ENCODE measurements at regions not wholly inside any gene's neighbourhood (a gene's known extent, or its start where the extent isn't known, plus 50 kb on each side); places are given as distances from the start of the nearest gene placed in this dataset.

GRCh38 chr2:13572466-13572865 is 855.7 kb downstream of the TRIB2 start:
- no peak for DNase-seq
- intact Hi-C loops (cut with DNase I): no loop called here
- no peak for ATAC-seq (ENCODE audit: poor library complexity)

GRCh38 chr2:13574831-13575230 is 858.1 kb downstream of the TRIB2 start:
- intact Hi-C loops (cut with DNase I): no loop called here
- no peak for DNase-seq
- no peak for ATAC-seq (ENCODE audit: poor library complexity)

GRCh38 chr2:13576406-13577036 is 859.8 kb downstream of the TRIB2 start:
- DNase-seq: no peak
- ATAC-seq (ENCODE audit: poor library complexity): no peak
- intact Hi-C loops (cut with DNase I): no loop called here

GRCh38 chr2:13578547-13578946 is 861.8 kb downstream of the TRIB2 start:
- no peak for DNase-seq
- intact Hi-C loops (cut with DNase I): no loop called here
- no peak for ATAC-seq (ENCODE audit: poor library complexity)

- no peak for ATAC-seq (ENCODE audit: poor library complexity)
- DNase-seq: no peak
- intact Hi-C loops (cut with DNase I): no loop called here
Observed at GRCh38 chr2:13581471-13581870, 864.7 kb downstream of the TRIB2 start.

- ATAC-seq (ENCODE audit: poor library complexity): no peak
- no peak for DNase-seq
- intact Hi-C loops (cut with DNase I): no loop called here
Observed at GRCh38 chr2:13583609-13584008, 866.9 kb downstream of the TRIB2 start.

- DNase-seq: no peak
- intact Hi-C loops (cut with DNase I): no loop called here
- no peak for ATAC-seq (ENCODE audit: poor library complexity)
Observed at GRCh38 chr2:13584020-13584419, 867.3 kb downstream of the TRIB2 start.

GRCh38 chr2:13585732-13586131 is 869.0 kb downstream of the TRIB2 start:
- intact Hi-C loops (cut with DNase I): no loop called here
- no peak for DNase-seq

GRCh38 chr2:13596233-13596632 is 879.5 kb downstream of the TRIB2 start:
- intact Hi-C loops (cut with DNase I): no loop called here
- ATAC-seq (ENCODE audit: poor library complexity): no peak
- DNase-seq: no peak

More at GRCh38 chr2:13585732-13586131, 869.0 kb downstream of the TRIB2 start:
- no peak for ATAC-seq (ENCODE audit: poor library complexity)

GRCh38 chr2:13597176-13597575 is 880.4 kb downstream of the TRIB2 start:
- no peak for ATAC-seq (ENCODE audit: poor library complexity)
- intact Hi-C loops (cut with DNase I): no loop called here
- DNase-seq: no peak

- DNase-seq (no peak), ATAC-seq (ENCODE audit: poor library complexity) (no peak)
- intact Hi-C loops (cut with DNase I): no loop called here
Observed at GRCh38 chr2:13601506-13601905, 884.8 kb downstream of the TRIB2 start.

- no peak for ATAC-seq (ENCODE audit: poor library complexity)
- intact Hi-C loops (cut with DNase I): no loop called here
- DNase-seq: no peak
Observed at GRCh38 chr2:13604951-13605661, 888.4 kb downstream of the TRIB2 start.

GRCh38 chr2:13607139-13607538 is 890.4 kb downstream of the TRIB2 start:
- ATAC-seq (ENCODE audit: poor library complexity): no peak

GRCh38 chr2:13611939-13612338 is 895.2 kb downstream of the TRIB2 start:
- DNase-seq (no peak), ATAC-seq (ENCODE audit: poor library complexity) (no peak)
- intact Hi-C loops (cut with DNase I): no loop called here

More at GRCh38 chr2:13607139-13607538, 890.4 kb downstream of the TRIB2 start:
- DNase-seq: no peak
- intact Hi-C loops (cut with DNase I): no loop called here

- ATAC-seq (ENCODE audit: poor library complexity) (no peak), DNase-seq (no peak)
- intact Hi-C loops (cut with DNase I): no loop called here
Observed at GRCh38 chr2:13616059-13616458, 899.3 kb downstream of the TRIB2 start.

GRCh38 chr2:13616616-13617015 is 899.9 kb downstream of the TRIB2 start:
- intact Hi-C loops (cut with DNase I): no loop called here
- DNase-seq (no peak), ATAC-seq (ENCODE audit: poor library complexity) (no peak)

GRCh38 chr2:13628122-13628521 is 911.4 kb downstream of the TRIB2 start:
- DNase-seq (no peak), ATAC-seq (ENCODE audit: poor library complexity) (no peak)
- intact Hi-C loops (cut with DNase I): no loop called here

GRCh38 chr2:13638181-13638580 is 921.4 kb downstream of the TRIB2 start:
- intact Hi-C loops (cut with DNase I): no loop called here
- ATAC-seq (ENCODE audit: poor library complexity) (no peak), DNase-seq (no peak)

- DNase-seq (no peak), ATAC-seq (ENCODE audit: poor library complexity) (no peak)
- intact Hi-C loops (cut with DNase I): no loop called here
Observed at GRCh38 chr2:13649918-13650317, 933.2 kb downstream of the TRIB2 start.

- ATAC-seq (ENCODE audit: poor library complexity): no peak
- intact Hi-C loops (cut with DNase I): no loop called here
- DNase-seq: no peak
Observed at GRCh38 chr2:13650586-13651180, 933.9 kb downstream of the TRIB2 start.
